Neural cell (in vitro differentiated cells): ENCODE measurements at regions not wholly inside any gene's neighbourhood (a gene's known extent, or its start where the extent isn't known, plus 50 kb on each side); places are given as distances from the start of the nearest gene placed in this dataset.

Experiments
- RAD21 ChIP-seq: fragments of 450-650 bp; conservative IDR thresholded peaks from 2 replicates; pipeline ENCODE4 v1.6.1; 2014; ENCODE audit warnings: antibody characterized with exemption, mild to moderate bottlenecking, moderate library complexity
- SMC3 ChIP-seq: fragments of 450-650 bp; conservative IDR thresholded peaks from 2 replicates; pipeline ENCODE4 v1.6.1; 2014; ENCODE audit warnings: antibody characterized with exemption, mild to moderate bottlenecking, moderate library complexity; ENCODE audit not compliant: poor library complexity
- TF ChIP-seq, protein P1 (sequence below): fragments of 450-650 bp; IDR thresholded peaks from 2 replicates; pipeline ENCODE4 v1.5.1; 2014; ENCODE audit warnings: antibody characterized with exemption, mild to moderate bottlenecking, moderate library complexity; ENCODE audit not compliant: poor library complexity, severe bottlenecking

- TF ChIP-seq RAD21 (no peak), SMC3 (no peak)
- TF ChIP-seq, protein P1, sequence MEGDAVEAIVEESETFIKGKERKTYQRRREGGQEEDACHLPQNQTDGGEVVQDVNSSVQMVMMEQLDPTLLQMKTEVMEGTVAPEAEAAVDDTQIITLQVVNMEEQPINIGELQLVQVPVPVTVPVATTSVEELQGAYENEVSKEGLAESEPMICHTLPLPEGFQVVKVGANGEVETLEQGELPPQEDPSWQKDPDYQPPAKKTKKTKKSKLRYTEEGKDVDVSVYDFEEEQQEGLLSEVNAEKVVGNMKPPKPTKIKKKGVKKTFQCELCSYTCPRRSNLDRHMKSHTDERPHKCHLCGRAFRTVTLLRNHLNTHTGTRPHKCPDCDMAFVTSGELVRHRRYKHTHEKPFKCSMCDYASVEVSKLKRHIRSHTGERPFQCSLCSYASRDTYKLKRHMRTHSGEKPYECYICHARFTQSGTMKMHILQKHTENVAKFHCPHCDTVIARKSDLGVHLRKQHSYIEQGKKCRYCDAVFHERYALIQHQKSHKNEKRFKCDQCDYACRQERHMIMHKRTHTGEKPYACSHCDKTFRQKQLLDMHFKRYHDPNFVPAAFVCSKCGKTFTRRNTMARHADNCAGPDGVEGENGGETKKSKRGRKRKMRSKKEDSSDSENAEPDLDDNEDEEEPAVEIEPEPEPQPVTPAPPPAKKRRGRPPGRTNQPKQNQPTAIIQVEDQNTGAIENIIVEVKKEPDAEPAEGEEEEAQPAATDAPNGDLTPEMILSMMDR = no peak
Observed at GRCh38 chr4:136156947-136157346, 1375.3 kb downstream of the PCDH18 start.
